Right cardiac atrium (tissue), 5 donors: ENCODE measurements at regions not wholly inside any gene's neighbourhood (a gene's known extent, or its start where the extent isn't known, plus 50 kb on each side); places are given as distances from the start of the nearest gene placed in this dataset.
"Not testable (repeated sequence)": the region's sequence is repeated elsewhere in the genome, so short reads cannot be mapped to it uniquely, and the experiment has no call there.

ENCODE experiments used
- ATAC-seq, 2 donors: fragments of 200-7000 bp; cut with Tn5 transposase; one replicate each; pipeline versions ENCODE4 v1.8.0 to v1.9.1; 2020; ENCODE audit warnings: moderate library complexity in 2 of 2, mild to moderate bottlenecking in 1 of 2
- DNase-seq, 3 donors: peaks; one replicate each; pipeline ENCODE4 v3.0.0-alpha.2; 2020
- H3K27ac ChIP-seq: one replicate; pipeline ENCODE4 v1.5.1; 2013; ENCODE audit warnings: mild to moderate bottlenecking, low read length, control low read depth, moderate library complexity
- H3K27me3 ChIP-seq: one replicate; pipeline ENCODE4 v1.6.1; 2013; ENCODE audit not compliant: control insufficient read depth, insufficient read depth
- H3K4me1 ChIP-seq: one replicate; pipeline ENCODE4 v1.6.1; 2013; ENCODE audit warnings: low read length; ENCODE audit not compliant: control insufficient read depth, insufficient read depth
- H3K4me3 ChIP-seq: one replicate; pipeline ENCODE4 v1.5.1; 2013; ENCODE audit warnings: low read length, control low read depth
- H3K9me3 ChIP-seq: one replicate; pipeline ENCODE4 v1.6.1; 2013; ENCODE audit warnings: low read length; ENCODE audit not compliant: control insufficient read depth
- WGBS: extraction: QIAGEN DNeasy Blood & Tissue Kit; methylation state at CpG from one replicate; pipeline ENCODE4 v1.1.7; 2013; 5-methylcytosine and 5-hydroxymethylcytosine counted together
- intact Hi-C, 4 donors: fragments of 100-400 bp; cut with DNase I; formaldehyde crosslinking; loops; one replicate each; pipeline versions ENCODE4 v1.11.0 to v1.14.0; 2022 to 2023
- donor health status: healthy with polysubstance abuse.
- donor health status: DM: no; HTN: yes; CAD: no.
- donor health status: DM: no; HTN: no; CAD: no.
- donor health status: DM: no; HTN: yes; CAD: no; lungs with severe emphysema.
- donor health status: DM: yes; HTN: yes; CAD: no.

DNA sequence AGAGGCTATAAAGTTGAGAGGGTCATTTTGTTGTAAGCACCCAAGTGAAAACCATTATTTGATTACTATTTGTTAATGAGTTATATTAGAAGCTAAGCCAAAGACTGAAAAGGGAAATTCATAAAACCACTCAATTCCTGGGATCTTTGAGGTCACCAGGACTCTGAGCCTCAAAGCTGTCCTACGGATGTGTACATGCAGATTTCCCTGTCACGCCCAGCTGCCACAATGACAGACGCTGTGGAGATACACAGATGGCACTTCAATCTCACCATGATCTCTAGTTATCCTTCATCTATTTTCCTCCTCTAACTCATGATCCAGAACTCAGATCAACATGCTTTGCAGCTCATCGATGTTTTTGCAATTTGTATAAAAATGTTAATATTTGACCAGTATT, 403.5 kb upstream of the MIR17HG start:
- H3K9me3 ChIP-seq: peaks cover 3% of the 10 kb centered on the region
- ATAC-seq (no peak), DNase-seq (no peak)
- no peaks in the 10 kb centered on the region for H3K27me3 ChIP-seq
- H3K4me1 ChIP-seq: no peaks in the 10 kb centered on the region
- H3K27ac ChIP-seq: no peak overlapping the region
- no peak overlapping the region for H3K4me3 ChIP-seq
- 75% methylated on average over 4 of the region's 4 CpGs for WGBS
- intact Hi-C loops: no loop called here

DNA sequence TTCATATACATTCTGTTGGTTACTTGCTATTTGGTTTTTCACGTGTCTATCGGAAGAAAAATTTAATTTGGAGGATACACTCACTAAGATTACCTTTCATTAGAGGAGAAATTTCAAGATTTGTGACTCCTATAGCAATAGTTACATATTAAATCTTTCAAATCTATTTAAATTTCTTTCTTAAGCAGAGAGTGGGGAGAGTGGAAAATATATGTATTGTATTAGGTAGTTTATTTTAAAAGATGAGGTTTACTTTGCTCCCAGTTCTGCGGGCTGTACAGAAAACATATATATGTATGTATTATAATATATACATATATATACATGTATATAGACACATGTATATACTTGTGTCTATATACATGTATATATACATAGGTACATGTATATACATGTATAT, 402.3 kb upstream of the MIR17HG start:
- H3K9me3 ChIP-seq, DNase-seq, intact Hi-C loops, H3K4me3 ChIP-seq, ATAC-seq, H3K27ac ChIP-seq, H3K27me3 ChIP-seq, H3K4me1 ChIP-seq: not testable (repeated sequence)
- 95% methylated on average over 3 of the region's 3 CpGs for WGBS

DNA sequence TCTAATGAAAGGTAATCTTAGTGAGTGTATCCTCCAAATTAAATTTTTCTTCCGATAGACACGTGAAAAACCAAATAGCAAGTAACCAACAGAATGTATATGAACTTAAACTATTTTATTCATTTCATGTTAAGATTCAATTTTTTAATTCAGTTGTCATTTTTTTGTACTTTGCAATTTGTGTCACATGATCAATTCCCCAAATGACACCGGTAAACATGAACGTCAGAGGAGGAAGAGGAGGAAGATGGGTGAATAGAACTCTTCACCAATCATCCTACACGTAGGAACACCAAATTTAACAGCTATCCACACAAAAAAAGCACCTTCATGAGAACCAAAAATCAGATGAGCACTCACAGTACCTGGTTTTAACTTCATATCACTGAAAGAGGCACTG, 401.4 kb upstream of the MIR17HG start:
- H3K4me1 ChIP-seq, H3K27me3 ChIP-seq, H3K27ac ChIP-seq, H3K9me3 ChIP-seq, intact Hi-C loops, H3K4me3 ChIP-seq, DNase-seq, ATAC-seq: not testable (repeated sequence)
- 89% methylated on average over 5 of the region's 5 CpGs for WGBS

DNA sequence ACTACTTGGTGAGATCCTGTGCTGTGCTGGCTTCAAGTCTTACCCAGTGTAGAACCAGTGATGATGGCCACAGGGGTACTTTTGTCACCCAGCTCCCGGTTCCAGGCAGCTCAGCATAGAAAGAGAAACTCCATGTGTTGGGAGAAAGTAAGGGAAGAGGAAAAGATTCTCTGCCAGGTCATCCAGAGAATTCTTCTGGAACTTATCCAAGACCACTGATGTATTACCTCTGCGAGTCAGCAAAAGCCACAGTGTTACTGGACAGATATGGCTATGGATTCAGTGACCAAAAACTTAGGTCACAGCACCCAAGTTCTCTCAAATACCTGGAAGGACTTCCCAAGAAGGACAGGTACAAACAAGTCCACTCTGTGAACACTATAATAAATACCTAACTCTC, 399.5 kb upstream of the MIR17HG start:
- no peak for DNase-seq
- no peaks in the 10 kb centered on the region for H3K27me3 ChIP-seq
- no peak for ATAC-seq
- WGBS: 75% methylated on average over 2 of the region's 2 CpGs
- intact Hi-C loops: no loop called here
- no peaks in the 10 kb centered on the region for H3K4me1 ChIP-seq
- no peak overlapping the region for H3K4me3 ChIP-seq
- peaks cover 3% of the 10 kb centered on the region for H3K9me3 ChIP-seq
- no peak overlapping the region for H3K27ac ChIP-seq

DNA sequence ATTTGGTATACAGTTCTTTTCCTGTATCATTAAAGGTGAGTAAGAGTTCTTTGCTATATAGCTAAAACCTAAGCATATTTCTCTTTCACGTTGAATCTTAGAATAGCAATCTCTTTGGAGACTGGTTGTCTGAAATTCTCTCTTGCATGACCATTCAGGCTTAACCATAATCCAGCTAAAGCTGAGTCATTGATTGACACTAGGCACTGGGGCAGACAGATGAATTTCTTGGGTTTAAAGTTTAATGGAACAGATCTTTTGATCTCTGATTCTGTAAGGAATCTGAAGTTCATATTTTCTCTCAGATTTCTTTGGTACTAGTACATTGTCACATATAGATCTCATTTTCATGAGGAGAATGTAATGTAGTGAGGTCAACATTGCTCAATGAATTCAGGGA, 397.3 kb upstream of the MIR17HG start:
- no peaks in the 10 kb centered on the region for H3K4me1 ChIP-seq
- 73% methylated on average over 1 of the region's 1 CpG for WGBS

DNA sequence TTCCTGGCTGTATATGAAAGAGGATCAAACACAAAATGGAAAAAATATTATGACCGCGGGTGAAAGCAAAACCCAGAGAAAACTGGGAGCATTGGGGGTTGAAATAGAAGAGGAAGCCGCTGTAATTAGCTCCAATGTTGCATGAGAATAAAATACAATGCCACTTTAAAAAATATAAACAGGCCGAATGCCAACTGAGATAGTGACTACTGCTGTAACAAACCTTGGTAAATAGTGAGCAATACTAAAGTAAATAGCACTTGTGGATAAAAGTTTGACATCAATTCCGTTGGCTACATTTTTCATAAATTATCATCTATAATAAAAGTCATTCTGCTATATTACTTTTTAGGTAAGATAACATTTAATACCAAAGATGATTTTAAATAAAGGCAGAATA, 395.8 kb upstream of the MIR17HG start:
- Histone ChIP-seq H3K4me1 (no peaks in the 10 kb centered on the region), H3K9me3 (peaks cover 3% of the 10 kb centered on the region), H3K27me3 (no peaks in the 10 kb centered on the region), H3K27ac (no peak overlapping the region), H3K4me3 (no peak overlapping the region)
- 85% methylated on average over 5 of the region's 5 CpGs for WGBS
- no peak for ATAC-seq
- no peak for DNase-seq
- intact Hi-C loops: no loop called here

More for the DNA sequence above, 397.3 kb upstream of the MIR17HG start:
- intact Hi-C loops: no loop called here
- H3K4me3 ChIP-seq: no peak overlapping the region
- no peaks in the 10 kb centered on the region for H3K27me3 ChIP-seq
- H3K27ac ChIP-seq: no peak overlapping the region
- DNase-seq (no peak), ATAC-seq (no peak)
- H3K9me3 ChIP-seq: peaks cover 3% of the 10 kb centered on the region

DNA sequence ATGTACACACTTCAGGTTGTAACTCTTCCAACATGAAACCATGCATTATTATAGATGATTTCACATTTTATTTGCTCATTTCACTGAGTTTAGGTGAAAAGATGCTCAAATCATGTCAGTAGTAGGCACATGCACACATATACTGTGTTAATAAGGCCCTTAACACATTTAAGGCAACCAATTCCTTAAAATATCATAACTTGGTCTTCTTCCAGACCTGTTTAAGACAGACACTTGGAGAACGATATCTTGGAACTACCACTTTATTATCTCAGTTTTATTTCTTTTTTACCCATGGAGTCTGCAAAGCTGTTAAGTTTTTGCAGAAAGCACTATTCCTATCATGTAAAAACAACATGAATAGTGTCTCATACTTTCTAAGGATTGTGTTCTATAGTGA, 395.2 kb upstream of the MIR17HG start:
- Histone ChIP-seq H3K9me3 (peaks cover 3% of the 10 kb centered on the region), H3K4me1 (no peaks in the 10 kb centered on the region), H3K27me3 (no peaks in the 10 kb centered on the region), H3K4me3 (no peak overlapping the region), H3K27ac (no peak overlapping the region)
- DNase-seq (no peak), ATAC-seq (no peak)
- 46% methylated on average over 1 of the region's 1 CpG for WGBS
- intact Hi-C loops: no loop called here

DNA sequence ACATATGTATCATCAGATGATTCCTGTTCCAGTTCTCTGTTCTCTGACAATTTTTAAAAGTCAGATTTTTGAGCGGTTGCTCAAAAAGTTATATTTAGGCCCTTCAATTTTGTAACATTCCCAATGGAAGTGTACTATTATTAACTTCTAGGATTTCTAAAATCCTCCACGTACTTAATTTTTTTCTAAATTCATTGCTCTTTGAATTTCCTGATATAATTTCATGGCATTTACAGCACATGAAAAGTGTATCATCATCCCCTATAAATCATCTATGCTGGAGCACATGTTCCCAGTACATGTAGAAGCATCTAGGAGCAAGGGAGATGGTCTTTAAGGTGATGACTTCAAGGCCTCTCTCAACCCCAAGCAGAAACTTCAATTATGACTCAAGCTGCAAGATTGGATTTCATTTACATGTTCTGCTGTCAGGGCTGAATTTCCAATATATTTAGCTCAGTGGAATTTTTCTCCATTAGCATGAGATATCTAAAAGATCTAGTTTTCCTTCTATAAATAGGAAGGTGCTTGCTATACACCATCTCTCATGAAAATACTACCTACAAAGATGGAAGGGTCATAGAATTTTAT, 392.8 kb upstream of the MIR17HG start:
- intact Hi-C loops: no loop called here
- Histone ChIP-seq H3K9me3 (no peaks in the 10 kb centered on the region), H3K4me1 (no peaks in the 10 kb centered on the region), H3K27me3 (no peaks in the 10 kb centered on the region), H3K27ac (no peak overlapping the region), H3K4me3 (no peak overlapping the region)
- WGBS: 75% methylated on average over 2 of the region's 2 CpGs
- no peak for ATAC-seq
- DNase-seq: no peak

DNA sequence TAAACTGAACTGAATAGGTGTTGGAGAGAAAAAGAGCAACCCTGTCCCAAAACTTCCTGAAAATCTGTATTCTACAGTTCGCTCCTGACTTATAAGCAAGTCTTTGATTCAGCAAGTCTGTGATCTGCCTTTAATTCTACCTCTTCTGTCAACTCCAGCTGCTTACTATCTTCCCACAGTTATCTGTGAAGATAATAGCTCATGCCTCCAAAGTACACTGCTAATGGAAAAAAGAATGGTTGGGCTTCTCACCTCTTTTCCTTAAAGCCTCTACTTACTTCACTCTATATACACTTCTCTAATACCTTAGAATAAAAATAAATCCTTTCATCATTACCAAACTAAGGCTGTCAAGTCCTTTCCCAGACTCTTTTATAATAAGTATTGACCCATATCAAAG, 391.5 kb upstream of the MIR17HG start:
- ATAC-seq (no peak), DNase-seq (no peak)
- no peak overlapping the region for H3K4me3 ChIP-seq

DNA sequence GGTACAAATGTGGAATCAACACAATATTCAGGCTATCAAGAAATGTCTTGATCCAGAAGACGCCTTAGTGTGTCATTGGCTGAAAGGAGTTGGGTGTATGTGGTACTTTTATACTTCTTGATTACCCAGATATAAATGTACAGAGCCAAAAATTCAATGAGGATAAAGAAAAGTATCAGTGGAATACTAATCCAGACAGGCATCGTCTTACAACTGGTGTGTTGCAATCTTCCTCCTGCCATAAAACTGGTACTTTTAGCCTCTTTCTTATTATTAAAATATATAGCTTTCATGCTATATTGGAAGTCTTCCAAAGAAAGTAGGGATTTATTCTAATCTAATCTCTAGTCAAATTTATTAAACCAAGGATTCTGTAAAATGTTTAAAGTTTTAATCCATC, 388.6 kb upstream of the MIR17HG start:
- intact Hi-C loops: no loop called here
- Histone ChIP-seq H3K4me3 (no peak overlapping the region), H3K4me1 (no peaks in the 10 kb centered on the region), H3K27ac (no peak overlapping the region), H3K27me3 (no peaks in the 10 kb centered on the region), H3K9me3 (no peaks in the 10 kb centered on the region)
- ATAC-seq (no peak), DNase-seq (no peak)
- WGBS: 69% methylated on average over 2 of the region's 2 CpGs

More for the DNA sequence above, 391.5 kb upstream of the MIR17HG start:
- intact Hi-C loops: no loop called here
- Histone ChIP-seq H3K9me3 (no peaks in the 10 kb centered on the region), H3K27ac (no peak overlapping the region), H3K27me3 (no peaks in the 10 kb centered on the region), H3K4me1 (no peaks in the 10 kb centered on the region)
- WGBS: 45% methylated on average over 1 of the region's 1 CpG

DNA sequence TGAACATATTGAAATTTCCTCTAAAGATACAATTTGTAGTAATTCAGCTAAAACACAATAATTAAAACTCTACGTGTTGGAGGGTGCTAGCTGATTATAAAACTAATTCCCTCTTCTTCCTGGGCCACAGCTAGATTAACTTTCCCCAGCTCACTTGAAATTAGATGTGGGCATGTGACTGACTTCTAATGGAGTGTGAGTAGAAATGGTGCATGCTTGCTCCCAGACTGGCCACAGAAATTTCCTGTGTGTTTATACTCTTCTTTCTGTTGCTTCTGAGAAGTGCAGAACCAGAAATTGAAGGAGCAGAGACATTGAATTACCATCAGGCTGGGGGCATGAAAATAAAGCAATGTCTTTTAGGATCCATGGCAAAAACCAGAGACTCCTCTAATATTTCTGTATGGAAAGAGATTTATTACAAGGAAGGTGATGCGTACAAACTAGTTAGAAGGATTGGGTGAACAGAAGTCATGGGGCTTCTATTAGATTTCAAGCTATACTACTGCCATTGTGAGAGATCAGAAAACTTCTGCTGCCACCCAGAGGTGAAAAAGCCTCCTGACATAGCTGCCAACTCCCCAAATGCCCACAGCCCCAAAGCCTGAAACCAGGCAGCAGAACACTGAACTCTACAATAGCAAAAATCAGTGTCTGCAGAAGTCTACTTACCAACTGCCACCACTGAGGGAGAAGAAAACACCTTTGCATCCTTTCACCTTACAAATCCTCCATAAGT, 379.2 kb upstream of the MIR17HG start:
- H3K9me3 ChIP-seq: no peaks in the 10 kb centered on the region
- DNase-seq: no peak
- no peaks in the 10 kb centered on the region for H3K27me3 ChIP-seq
- H3K4me3 ChIP-seq: no peak overlapping the region
- H3K4me1 ChIP-seq: no peaks in the 10 kb centered on the region
- intact Hi-C loops: no loop called here
- ATAC-seq: no peak
- WGBS: 36% methylated on average over 2 of the region's 2 CpGs
- H3K27ac ChIP-seq: no peak overlapping the region
